GM19025 (cell line): ENCODE measurements at regions not wholly inside any gene's neighbourhood (a gene's known extent, or its start where the extent isn't known, plus 50 kb on each side); places are given as distances from the start of the nearest gene placed in this dataset.
"Not testable (repeated sequence)": the region's sequence is repeated elsewhere in the genome, so short reads cannot be mapped to it uniquely, and the experiment has no call there.

ENCODE experiments used
- ATAC-seq: cut with Tn5 transposase; IDR thresholded peaks from one replicate; pipeline ENCODE4 v1.9.1; 2021; ENCODE audit warnings: mild to moderate bottlenecking, low read depth, moderate library complexity; ENCODE audit not compliant: unreplicated experiment

DNA sequence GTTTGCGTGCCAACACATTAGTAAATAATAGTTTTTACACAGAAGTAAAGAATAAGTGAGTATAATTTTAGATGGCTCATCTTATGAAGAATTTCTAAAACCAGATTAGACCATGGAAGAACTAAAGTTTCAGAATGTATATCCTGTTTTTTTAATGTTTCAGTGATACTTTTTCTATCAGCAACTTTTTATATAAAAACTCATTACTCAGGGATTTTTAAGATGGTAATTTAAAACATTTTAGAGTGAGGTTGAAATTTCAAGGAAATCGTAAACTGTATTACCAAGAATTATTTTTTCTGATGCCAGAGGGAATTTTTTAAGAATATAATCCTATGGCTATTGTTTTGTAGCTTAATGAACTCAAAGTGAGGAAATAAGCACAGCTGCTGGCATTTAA is 128.5 kb upstream of the FANCL start:
- ATAC-seq = no peak

DNA sequence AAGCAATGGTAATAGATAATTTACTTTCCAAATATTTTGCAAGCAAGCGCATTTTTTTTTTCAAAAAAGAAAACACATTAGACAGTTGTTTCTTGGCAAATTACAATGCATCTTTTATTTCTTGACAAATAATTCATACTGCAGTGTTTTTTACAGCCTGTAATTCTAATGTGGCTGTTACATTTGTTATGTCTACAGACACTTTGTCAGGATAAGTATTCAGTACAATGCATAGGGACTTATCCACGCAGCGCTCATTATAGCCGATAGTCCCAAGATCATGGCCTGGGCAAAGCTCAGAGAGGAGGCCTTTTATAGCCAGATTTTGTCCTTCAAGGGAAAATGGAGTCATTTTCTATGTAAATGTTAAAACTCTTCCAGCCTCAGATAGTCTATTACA is 123.0 kb upstream of the FANCL start:
- ATAC-seq = no peak

DNA sequence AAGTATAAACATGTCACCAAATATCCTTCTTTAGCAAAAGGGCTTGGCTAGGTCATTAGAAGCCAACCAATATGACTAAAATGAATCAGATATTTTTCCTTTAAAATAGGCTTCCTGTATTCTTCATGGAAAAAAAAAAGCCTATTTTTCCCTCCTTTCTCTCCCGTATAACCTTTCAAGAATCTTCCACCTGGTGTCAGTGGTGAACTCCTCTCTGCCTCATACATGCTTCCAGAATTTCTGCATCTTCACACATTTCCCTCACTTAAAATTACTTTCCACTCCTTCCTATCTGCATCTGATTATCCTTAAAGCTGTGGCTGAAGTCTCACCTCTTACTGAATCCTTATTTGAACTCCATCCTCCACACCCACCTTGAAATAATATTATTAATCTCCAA is 116.9 kb upstream of the FANCL start:
- ATAC-seq = no peak

DNA sequence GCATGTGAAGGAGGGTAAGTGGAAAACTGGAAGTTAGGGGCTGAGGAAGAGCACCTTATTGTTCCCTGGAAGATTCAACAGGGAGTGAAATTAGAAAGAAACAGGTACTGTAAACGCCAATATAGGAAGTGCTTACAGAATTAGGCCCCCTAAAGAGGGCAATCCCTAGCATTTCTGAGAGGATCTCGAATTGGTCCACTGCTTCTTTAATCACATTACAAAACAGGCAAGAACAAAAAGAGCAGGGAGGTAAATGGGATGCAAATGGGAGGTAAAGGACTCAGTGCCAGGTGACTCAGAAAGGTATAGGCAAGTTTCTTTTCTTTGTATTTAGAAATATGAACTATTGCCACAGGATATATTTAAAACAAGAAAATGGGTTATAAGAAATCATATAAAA is 116.4 kb upstream of the FANCL start:
- ATAC-seq = no peak

DNA sequence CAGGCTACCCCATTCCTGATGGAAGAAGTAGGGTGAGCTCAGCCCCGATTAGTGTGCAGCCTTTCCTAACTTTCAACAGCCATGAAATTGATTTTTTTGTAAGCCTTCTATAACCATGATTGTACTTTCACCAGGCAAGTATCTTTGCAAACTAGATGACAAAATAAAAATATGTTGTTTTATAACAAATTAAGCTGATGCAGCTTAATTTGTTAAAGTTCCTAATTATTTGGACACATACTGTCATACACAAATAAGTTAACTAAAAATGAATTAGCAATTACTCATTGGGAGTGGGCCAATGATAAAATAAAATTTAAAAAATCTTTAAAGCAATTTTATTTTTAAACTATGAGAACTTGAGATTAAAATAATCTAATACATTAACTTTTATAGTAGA is 113.1 kb upstream of the FANCL start:
- no peak for ATAC-seq

DNA sequence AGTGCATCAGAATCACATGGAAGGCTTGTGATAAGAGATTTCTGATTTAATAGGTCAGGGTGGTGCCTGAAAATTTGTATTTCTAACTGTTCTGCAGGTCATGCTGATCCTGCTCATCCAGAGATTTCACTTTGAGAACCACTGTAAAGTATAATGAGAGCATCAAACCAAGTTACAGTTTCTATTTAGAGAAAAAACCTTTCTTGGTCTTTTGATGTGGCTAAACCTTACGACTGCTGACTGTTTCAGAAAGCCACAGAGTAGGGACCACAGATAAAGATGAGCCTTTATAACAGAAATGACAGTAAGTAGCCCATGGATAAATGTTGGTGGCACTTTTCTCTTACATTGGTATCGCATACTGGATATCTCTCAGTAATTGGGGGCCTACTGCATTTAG is 109.4 kb upstream of the FANCL start:
- peak; percentile 84 for ATAC-seq

DNA sequence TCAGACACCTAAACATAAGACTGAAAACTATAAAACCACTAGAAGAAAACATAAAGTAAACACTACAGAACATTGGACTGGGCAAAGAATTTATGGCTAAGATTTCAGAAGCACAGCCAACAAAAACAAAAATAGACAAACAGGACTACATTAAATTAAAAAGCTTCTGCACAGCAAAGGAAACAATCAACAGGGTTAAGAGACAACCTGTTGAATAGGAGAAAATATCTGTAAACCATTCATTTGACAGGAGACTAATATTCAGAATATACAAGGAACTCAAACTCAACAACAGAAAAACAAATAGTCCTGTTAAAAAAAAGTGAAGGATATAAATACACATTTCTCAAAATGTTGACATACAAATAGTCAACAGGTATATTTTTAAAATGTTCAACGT is 106.7 kb upstream of the FANCL start:
- ATAC-seq = no peak

DNA sequence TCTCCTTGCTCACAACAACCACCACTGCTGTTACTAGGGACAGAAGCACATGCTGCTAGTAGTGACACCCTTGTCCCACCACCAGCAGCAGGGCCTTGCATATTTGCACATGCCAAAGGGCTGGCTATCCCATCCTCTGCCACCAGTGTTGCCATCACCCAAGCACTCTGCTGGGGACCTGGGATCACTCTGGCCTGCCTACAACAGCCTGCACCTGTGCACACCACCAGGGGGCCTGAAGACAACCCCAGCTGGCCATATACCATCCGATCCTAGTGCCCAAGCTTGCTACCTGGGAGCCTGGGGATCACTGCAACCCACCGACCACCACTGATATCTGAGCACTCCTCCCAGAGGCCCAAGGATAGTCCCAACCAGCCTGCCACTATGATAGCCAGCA is 99.9 kb upstream of the FANCL start:
- no peak for ATAC-seq

DNA sequence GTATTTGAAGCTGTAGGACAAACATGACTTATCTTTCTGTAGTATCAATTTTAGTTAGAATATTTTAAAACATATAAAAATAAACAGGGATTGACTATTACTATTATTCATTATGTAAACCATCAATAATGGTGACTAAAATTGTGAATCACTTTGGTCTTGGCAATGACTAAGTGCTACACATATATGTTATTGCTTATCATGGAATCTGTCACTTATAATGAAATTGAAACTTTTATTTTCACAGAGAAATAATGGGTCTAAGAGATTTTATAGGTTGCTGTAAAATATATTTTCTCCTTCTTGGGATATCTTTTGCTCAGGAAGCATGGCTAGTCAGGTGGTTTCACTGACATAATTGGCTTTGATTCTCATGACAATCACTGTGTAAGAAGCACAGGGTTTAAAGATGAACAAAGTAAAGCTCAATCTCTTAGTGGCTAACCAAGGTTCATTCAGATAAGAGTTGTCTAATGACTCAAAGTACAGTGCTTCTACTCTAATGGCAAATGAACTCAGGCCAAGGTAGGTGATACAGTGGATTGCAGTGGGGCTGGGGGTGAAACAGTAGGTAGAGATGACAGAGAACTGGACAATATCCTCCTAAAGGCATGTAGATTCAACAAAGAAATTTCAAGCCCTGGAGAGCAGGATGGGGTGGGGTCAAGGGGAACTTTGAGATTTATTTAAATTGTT is 98.6 kb upstream of the FANCL start:
- no peak for ATAC-seq

DNA sequence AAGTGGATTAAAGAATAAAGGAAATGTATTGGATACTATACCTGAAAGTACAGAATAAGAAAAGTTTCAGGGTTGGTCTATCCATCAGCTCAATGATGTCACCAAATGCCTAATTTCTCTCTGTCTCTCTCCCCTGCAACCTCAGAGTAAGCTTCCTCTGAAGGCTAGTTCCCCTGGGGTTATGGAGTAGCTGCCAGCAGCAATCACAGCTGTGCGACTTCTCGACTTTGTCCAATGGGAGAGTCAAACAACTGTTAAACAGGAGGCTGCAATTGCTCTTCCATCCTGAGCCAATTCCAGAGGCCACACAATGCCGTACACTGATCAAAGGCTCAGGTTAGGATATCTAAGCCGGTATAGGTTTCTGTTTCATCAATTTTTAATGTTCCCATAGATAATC is 95.3 kb upstream of the FANCL start:
- ATAC-seq = no peak

DNA sequence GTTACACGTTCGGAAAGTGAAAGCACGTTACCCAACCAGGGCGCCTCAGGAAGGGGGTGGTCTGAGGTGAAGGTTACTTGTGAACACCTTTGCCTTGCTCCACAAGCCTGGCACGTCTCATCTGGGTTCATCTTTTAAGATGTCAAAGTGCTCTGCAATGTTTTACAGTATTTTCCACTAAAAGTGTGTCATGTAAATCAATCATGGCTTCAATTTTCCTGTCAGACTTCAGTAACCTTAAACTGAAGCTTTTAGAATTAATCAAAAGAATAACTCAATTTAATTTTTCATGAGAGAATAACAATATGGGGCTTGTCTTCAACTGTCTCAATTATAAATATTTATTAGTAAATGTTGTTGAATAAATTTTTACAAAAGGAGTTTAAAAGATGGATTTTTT is 93.3 kb upstream of the FANCL start:
- ATAC-seq = no peak

DNA sequence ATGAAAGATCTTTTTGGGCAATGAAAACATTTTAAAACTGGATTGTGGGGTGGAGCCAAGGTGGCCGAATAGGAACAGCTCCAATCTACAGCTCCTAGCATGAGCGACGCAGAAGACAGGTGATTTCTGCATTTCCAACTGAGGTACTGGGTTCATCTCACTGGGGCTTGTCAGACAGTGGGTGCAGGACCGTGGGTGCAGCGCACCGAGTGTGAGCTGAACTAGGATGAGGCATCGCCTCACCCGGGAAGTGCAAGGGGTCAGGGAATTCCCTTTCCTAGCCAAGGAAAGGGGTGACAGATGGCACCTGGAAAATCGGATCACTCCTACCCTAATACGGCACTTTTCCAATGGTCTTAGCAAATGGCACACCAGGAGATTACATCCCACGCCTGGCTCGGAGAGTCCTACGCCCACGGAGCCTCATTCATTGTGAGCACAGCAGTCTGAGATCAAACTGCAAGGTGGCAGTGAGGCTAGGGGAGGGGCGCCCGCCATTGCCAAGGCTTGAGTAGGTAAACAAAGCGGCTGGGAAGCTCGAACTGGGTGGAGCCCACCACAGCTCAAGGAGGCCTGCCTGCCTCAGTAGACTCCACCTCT is 84.3 kb upstream of the FANCL start:
- ATAC-seq = not testable (repeated sequence)

DNA sequence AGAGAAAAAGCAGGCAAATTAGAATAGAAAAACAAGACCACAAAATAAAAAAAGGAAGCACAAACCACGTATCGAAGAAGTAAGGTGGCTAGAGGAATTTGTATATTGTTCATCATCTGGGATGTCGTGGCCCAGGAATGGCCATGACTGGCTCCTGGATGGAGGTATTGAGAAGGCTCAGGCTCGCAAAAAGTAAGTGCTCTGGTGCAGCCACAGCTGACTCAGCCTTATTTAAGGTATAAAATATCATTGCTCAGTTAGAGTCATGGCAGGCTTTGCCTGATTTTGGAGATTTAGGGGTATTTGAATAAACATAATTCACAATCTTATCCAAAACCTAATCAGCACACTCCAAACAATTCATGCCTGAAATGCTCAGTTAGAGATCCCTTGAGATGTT is 78.4 kb upstream of the FANCL start:
- ATAC-seq = no peak

DNA sequence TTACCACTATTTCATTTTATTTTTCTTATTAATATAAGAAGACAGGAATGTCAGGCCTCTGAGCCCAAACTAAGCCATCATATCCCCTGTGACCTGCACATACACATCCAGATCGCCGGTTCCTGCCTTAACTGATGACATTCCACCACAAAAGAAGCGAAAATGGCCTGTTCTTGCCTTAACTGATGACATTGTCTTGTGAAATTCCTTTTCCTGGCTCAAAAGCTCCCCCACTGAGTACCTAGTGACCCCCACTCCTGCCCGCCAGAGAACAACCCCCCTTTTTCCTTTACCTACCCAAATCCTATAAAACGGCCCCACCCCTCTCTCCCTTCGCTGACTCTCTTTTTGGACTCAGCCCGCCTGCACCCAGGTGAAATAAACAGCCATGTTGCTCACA is 77.8 kb upstream of the FANCL start:
- ATAC-seq = not testable (repeated sequence)

DNA sequence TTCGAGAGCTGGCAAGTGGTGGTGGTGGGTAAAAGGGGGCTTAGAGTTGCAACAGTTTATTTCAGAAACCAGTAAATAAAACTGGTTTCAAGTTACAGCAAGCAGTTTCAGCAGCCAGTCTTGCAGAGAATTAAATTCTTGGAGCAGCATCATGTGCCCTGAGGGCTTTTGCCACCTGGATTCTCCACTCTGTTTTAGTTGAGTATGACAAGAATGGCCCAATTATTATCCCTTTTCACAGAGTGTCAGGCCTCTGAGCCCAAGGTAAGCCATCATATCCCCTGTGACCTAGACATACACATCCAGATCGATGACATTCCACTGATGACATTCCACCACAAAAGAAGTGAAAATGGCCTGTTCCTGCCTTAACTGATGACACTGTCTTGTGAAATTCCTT is 72.8 kb upstream of the FANCL start:
- no peak for ATAC-seq

DNA sequence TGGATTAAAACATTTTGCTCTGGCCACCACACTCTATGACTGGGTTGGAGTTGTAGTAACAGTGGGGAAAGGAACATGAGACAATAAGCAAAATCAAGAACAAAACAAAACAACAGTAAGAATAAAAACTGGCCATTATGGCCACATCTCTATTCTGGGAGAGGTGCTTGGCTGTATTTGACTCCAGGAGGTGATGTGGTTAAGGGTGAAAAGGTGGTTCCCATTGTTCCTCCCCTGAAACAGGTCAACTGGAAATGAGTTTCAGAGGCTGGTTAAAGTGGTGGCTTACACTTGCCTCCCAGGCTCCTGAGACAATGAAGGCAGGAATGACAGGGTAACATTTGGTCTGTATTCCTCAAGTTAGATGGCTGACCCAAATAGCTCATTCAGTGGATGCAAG is 67.3 kb upstream of the FANCL start:
- ATAC-seq = no peak

DNA sequence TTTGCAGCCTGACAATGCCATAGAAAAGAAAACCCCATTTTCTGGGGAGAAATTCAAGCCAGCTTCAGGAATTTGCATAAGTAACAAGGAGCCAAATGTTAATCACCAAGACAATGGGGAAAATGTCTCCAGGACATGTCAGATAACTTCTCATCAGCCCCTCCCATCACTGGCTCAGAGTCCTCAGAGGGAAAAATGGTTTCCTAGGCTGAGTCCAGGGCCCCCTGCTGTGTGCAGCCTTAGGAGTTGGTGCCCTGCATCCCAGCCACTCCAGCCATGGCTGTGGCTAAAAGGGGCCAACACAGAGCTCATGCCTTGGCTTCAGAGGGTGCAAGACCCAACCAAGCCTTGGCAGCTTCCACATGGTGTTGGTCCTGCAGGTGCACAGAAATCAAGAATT is 63.7 kb upstream of the FANCL start:
- no peak for ATAC-seq

DNA sequence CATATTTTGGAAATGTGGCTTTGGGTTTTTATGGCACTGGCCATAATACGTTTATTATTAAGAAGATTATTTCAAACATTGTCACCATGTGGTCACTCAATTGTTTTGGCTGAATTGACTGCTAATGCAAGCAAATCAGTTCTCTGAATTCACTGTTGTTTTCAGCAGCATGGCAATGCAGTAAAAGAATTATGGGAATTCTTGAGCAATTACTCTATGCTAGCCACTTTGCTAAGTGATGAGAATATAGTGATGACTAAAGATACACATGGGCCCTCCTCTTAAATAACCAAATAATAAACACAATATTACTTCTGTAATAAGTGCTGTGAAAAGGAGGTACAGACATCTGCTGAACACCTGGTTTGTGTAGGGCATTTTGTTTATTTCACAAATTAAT is 58.0 kb upstream of the FANCL start:
- ATAC-seq = no peak

DNA sequence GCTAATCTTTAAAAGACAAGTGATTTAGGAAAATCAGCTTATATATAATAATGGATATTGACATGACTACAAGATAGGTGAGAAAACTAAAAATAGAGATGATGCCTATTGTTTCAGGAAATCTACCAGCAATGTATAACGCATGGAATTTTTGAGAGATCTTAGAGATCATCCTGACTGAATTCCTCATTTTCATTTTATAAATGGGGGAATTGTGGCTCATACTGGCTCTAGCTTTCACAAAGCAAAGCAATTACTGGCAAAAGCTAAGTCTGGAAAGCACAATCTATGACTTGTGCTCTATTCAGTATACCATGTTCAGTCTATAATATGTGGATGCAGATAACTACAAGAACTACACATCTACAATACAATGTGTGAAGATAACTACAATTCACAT is 51.9 kb upstream of the FANCL start:
- ATAC-seq = no peak

DNA sequence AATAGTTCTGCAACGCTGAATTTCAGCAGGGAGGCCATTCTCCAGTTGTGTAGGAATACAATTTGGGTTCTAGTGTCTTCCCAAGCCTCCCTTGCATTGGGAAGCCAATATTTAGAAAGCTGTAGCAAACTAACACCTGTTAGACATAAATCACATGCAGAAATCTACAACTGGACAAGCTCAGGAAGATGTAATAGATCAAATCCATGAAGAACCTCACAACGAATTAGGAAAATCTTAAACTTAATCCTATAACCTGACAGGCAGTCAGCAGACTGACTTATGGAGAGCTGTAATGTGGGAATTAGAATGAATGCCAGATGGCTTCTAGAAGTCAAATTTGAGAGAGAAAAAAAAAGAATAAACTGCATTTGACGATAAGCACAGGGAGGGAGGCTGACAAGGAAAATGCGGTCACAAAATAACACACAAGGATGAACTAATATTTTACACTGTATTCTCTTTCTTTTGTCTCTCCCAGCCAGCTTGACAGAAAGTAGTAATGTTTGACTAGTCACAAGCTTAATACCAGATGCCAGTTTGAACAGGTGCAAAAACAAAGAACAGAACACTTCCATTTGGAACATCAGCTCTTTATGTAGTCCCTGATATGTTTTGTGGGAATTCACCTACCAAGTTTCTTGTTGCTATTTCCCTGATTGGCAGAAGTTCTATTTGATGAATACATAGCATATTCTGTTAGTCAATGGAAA is 50.8 kb upstream of the FANCL start:
- no peak for ATAC-seq
